ENCODE measurements at regions not wholly inside any gene's neighbourhood (a gene's known extent, or its start where the extent isn't known, plus 50 kb on each side); places are given as distances from the start of the nearest gene placed in this dataset.
A peak's percentile ranks its signal among the peaks of the same experiment; 100 is the strongest.

DNA sequence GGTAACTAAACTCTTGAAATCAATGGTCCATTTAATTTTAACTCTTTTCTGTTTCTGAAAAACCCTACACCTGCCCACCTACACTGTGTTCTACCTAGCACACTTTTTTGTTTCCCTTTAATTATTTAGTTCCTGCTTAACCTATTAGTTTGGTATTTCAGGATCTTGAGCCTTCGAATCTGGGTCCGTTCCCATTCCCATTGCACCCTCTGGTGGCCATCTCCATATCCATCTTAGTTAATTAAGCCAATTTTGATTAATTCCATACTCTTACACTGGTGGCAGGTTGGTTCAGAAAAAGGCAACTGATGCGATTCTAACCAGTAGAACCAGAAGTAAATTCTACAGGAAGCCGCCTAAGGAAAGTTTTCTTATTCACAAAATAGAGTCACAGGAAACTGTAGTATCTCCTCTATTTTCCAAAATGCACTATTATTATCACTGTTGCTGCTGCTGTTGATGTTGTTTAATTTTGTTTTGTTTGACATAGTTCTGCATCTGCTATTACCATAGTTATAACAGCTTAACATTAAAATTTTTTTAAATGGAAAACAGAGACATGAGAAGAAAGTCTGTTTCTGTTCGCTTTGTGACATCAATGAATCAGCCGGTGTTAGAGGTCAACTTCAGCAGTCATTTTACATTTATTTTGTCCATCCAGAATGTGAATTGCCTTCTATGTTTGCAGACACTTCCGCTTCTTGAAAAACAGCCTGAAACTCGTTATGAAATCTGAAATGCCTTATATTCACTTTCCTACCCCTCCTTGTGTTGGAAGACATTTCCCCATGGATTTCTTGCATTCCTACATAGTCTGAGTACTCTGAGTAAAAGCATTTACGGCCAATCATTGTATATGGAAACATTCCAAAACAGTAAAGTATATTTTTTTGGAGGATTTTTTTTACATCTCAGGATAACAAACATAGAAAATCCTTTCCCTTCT lies 115.5 kb upstream of the NCAM2 start:
- CTCF ChIA-PET: no interaction called here
- Histone ChIP-seq H3K4me3 (replicated peaks in 1 of 3; ENCODE audit: insufficient read depth in 1 of 3, low read depth in 1 of 3, low read length in 3 of 3) (no peak overlapping the region), H3K27ac (ENCODE audit: insufficient read depth, low read depth, low read length) (no peak overlapping the region), H3K4me1 (ENCODE audit: control insufficient read depth, extremely low read depth, insufficient read depth, low read length) (no peaks in the 10 kb centered on the region), H3K36me3 (ENCODE audit: control insufficient read depth in 2 of 2, extremely low read depth in 1 of 2, insufficient read depth in 2 of 2, low read length in 2 of 2) (no peaks in the 10 kb centered on the region), H3K4me2 (ENCODE audit: insufficient read depth, low read length) (no peak overlapping the region), H3K79me2 (ENCODE audit: control insufficient read depth, insufficient read depth, low read length) (no peaks in the 10 kb centered on the region), H4K20me1 (replicated peaks; ENCODE audit: control insufficient read depth, extremely low read depth, insufficient read depth, low read length) (no peaks in the 10 kb centered on the region), H2AFZ (ENCODE audit: low read depth, low read length) (no peak overlapping the region), H3K9ac (replicated peaks; ENCODE audit: extremely low read depth, insufficient read depth, low read length) (no peak overlapping the region), H3K27me3 (ENCODE audit: control insufficient read depth in 2 of 2, insufficient read depth in 2 of 2, low read length in 2 of 2) (no peaks in the 10 kb centered on the region), H3K9me1 (replicated peaks; ENCODE audit: control insufficient read depth, extremely low read depth, insufficient read depth, low read length) (no peaks in the 10 kb centered on the region), H3K9me3 (replicated peaks; ENCODE audit: control insufficient read depth, insufficient read depth, low read length) (no peaks in the 10 kb centered on the region)
- intact Hi-C loops (cut with micrococcal nuclease) (no loop called here), dilution Hi-C loops (cut with MboI; ENCODE audit: extremely low pct_ligation_motif_present, low sequenced_read_pairs) (no loop called here)
- FAIRE-seq (no peak), DNase-seq (ENCODE audit: low read depth, low spot score) (peak; percentile 16)
- POLR2A ChIA-PET: no interaction called here
- BruUV-seq (replicated peaks): no TSS peak
- no peak for TF ChIP-seq FOS (IDR thresholded peaks at IDR 0.05; ENCODE audit: borderline replicate concordance, insufficient read depth, low read length)
- TF ChIP-seq, protein P1, sequence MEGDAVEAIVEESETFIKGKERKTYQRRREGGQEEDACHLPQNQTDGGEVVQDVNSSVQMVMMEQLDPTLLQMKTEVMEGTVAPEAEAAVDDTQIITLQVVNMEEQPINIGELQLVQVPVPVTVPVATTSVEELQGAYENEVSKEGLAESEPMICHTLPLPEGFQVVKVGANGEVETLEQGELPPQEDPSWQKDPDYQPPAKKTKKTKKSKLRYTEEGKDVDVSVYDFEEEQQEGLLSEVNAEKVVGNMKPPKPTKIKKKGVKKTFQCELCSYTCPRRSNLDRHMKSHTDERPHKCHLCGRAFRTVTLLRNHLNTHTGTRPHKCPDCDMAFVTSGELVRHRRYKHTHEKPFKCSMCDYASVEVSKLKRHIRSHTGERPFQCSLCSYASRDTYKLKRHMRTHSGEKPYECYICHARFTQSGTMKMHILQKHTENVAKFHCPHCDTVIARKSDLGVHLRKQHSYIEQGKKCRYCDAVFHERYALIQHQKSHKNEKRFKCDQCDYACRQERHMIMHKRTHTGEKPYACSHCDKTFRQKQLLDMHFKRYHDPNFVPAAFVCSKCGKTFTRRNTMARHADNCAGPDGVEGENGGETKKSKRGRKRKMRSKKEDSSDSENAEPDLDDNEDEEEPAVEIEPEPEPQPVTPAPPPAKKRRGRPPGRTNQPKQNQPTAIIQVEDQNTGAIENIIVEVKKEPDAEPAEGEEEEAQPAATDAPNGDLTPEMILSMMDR (IDR thresholded peaks at IDR 0.05; ENCODE audit: extremely low read depth in 1 of 2, insufficient read depth in 1 of 2, low read depth in 1 of 2, low read length in 2 of 2): peak; percentile 24 to 37

DNA sequence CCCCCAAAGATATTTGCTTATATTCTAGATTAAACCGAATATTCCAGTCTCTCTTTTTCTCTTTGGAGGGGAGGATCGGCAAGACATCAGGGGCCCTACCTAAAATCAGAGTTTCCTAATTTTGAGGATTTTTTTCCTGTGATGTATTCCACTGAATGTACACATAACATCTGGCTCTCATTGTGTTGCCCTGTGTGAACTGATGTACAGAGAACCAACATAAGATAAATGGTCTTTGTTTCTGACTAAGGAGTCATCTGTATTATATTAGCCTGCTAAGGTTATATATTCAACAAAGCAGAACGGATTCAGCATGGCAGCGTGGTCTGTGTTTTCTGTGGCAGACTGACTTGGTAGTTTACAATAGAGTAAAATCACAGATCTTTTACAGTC lies 114.8 kb upstream of the NCAM2 start:
- DNase-seq (ENCODE audit: low read depth, low spot score) (no peak), FAIRE-seq (no peak)
- dilution Hi-C loops (cut with MboI; ENCODE audit: extremely low pct_ligation_motif_present, low sequenced_read_pairs): no loop called here
- Histone ChIP-seq H3K79me2 (ENCODE audit: control insufficient read depth, insufficient read depth, low read length) (no peaks in the 10 kb centered on the region), H3K9me3 (replicated peaks; ENCODE audit: control insufficient read depth, insufficient read depth, low read length) (no peaks in the 10 kb centered on the region), H3K9me1 (replicated peaks; ENCODE audit: control insufficient read depth, extremely low read depth, insufficient read depth, low read length) (no peaks in the 10 kb centered on the region), H3K4me2 (ENCODE audit: insufficient read depth, low read length) (no peak overlapping the region), H2AFZ (ENCODE audit: low read depth, low read length) (no peak overlapping the region), H3K36me3 (ENCODE audit: control insufficient read depth in 2 of 2, extremely low read depth in 1 of 2, insufficient read depth in 2 of 2, low read length in 2 of 2) (no peaks in the 10 kb centered on the region), H3K4me3 (replicated peaks in 1 of 3; ENCODE audit: insufficient read depth in 1 of 3, low read depth in 1 of 3, low read length in 3 of 3) (no peak overlapping the region), H3K27ac (ENCODE audit: insufficient read depth, low read depth, low read length) (no peak overlapping the region), H3K9ac (replicated peaks; ENCODE audit: extremely low read depth, insufficient read depth, low read length) (no peak overlapping the region), H3K4me1 (ENCODE audit: control insufficient read depth, extremely low read depth, insufficient read depth, low read length) (no peaks in the 10 kb centered on the region), H3K27me3 (ENCODE audit: control insufficient read depth in 2 of 2, insufficient read depth in 2 of 2, low read length in 2 of 2) (no peaks in the 10 kb centered on the region), H4K20me1 (replicated peaks; ENCODE audit: control insufficient read depth, extremely low read depth, insufficient read depth, low read length) (no peaks in the 10 kb centered on the region)
- POLR2A ChIA-PET: no interaction called here
- CTCF ChIA-PET: no interaction called here
- TF ChIP-seq, protein P1 (IDR thresholded peaks at IDR 0.05; ENCODE audit: extremely low read depth in 1 of 2, insufficient read depth in 1 of 2, low read depth in 1 of 2, low read length in 2 of 2): no peak
- no TSS peak for BruUV-seq (replicated peaks)
- intact Hi-C loops (cut with micrococcal nuclease): no loop called here

Measured in endothelial cell of umbilical vein (primary cell).